GM12878 (cell line): ENCODE measurements at regions not wholly inside any gene's neighbourhood (a gene's known extent, or its start where the extent isn't known, plus 50 kb on each side); places are given as distances from the start of the nearest gene placed in this dataset.

ENCODE experiments used
- CHD4 ChIP-seq: fragments of 200-600 bp; sonication (generic); IDR thresholded peaks from 2 replicates; pipeline ENCODE4 v1.6.1; 2016; ENCODE audit warnings: mild to moderate bottlenecking
- POU2F2 ChIP-seq: IDR thresholded peaks from 3 replicates; pipeline ENCODE4 v1.6.1; 2011; ENCODE audit warnings: low read depth, mild to moderate bottlenecking, low read length, borderline replicate concordance
- SMAD5 ChIP-seq: IDR thresholded peaks from 2 replicates; pipeline ENCODE4 v1.6.1; 2016; ENCODE audit warnings: antibody characterized with exemption, low read depth
- SREBF2 ChIP-seq: IDR thresholded peaks from 2 replicates; pipeline ENCODE4 v1.6.1; 2012; ENCODE audit warnings: mild to moderate bottlenecking, low read length

DNA sequence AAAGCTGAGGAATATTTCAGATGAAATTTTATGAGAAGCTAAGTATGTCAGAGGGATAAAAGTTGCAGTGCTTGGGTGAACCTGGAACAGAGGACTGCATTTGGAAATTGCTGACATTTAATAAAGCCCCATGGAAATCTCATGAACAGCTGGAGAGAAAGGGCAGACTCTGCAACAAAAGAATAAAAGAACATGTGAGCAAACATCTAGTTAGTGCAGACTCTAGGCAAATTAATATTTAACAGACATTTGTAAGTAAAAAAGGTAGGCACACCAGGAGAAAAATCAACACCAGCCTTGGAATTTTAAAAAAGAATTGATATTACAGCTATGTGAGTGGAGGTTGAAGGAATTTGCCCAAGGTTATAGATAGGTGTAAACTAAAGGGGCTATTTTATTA lies 114.6 kb upstream of the PUDP start:
- TF ChIP-seq POU2F2 (no peak), SMAD5 (no peak), CHD4 (no peak), SREBF2 (no peak)
